RWPE2 (cell line): ENCODE measurements at regions not wholly inside any gene's neighbourhood (a gene's known extent, or its start where the extent isn't known, plus 50 kb on each side); places are given as distances from the start of the nearest gene placed in this dataset.

Experiments used
- ATAC-seq: fragments of 200-7000 bp; cut with Tn5 transposase; 3 replicates; pipeline ENCODE4 v1.9.1; 2021; ENCODE audit warnings: low read depth
- DNase-seq: peaks from one replicate; pipeline ENCODE4 v3.0.0-alpha.2; 2020; ENCODE audit warnings: low spot score
- H3K27ac ChIP-seq: fragments of 450-650 bp; 2 replicates; pipeline ENCODE4 v1.5.1; 2017; ENCODE audit warnings: mild to moderate bottlenecking; ENCODE audit not compliant: poor library complexity, severe bottlenecking
- H3K27me3 ChIP-seq: fragments of 250-450 bp; sonication (Bioruptor Pico); 2 replicates; pipeline ENCODE4 v1.5.1; 2021; ENCODE audit warnings: mild to moderate bottlenecking, moderate library complexity; ENCODE audit not compliant: insufficient read depth, poor library complexity, severe bottlenecking
- H3K36me3 ChIP-seq: fragments of 250-450 bp; sonication (Bioruptor Pico); 2 replicates; pipeline ENCODE4 v1.5.1; 2020; ENCODE audit warnings: low read depth, mild to moderate bottlenecking, moderate library complexity
- H3K4me1 ChIP-seq: fragments of 250-450 bp; sonication (Bioruptor Pico); 2 replicates; pipeline ENCODE4 v1.5.1; 2021; ENCODE audit warnings: mild to moderate bottlenecking, moderate library complexity; ENCODE audit not compliant: insufficient read depth, poor library complexity, severe bottlenecking
- H3K4me3 ChIP-seq: fragments of 250-450 bp; sonication (Bioruptor Pico); 2 replicates; pipeline ENCODE4 v1.5.1; 2021; ENCODE audit warnings: mild to moderate bottlenecking, moderate library complexity; ENCODE audit not compliant: severe bottlenecking
- H3K9me3 ChIP-seq: fragments of 250-450 bp; sonication (Bioruptor Pico); 2 replicates; pipeline ENCODE4 v1.5.1; 2021; ENCODE audit warnings: mild to moderate bottlenecking, moderate library complexity; ENCODE audit not compliant: severe bottlenecking
- CTCF ChIP-seq: fragments of 450-650 bp; IDR thresholded peaks from one replicate; pipeline ENCODE4 v1.5.1; 2017; ENCODE audit warnings: mild to moderate bottlenecking, moderate library complexity; ENCODE audit not compliant: poor library complexity, severe bottlenecking

GRCh38 chr5:23257656-23258055, 249.8 kb upstream of the PRDM9 start:
- no peak overlapping the region for H3K27ac ChIP-seq
- no peaks in the 10 kb centered on the region for H3K27me3 ChIP-seq
- H3K4me3 ChIP-seq: no peak overlapping the region
- no peak for DNase-seq
- no peaks in the 10 kb centered on the region for H3K36me3 ChIP-seq
- H3K9me3 ChIP-seq: no peaks in the 10 kb centered on the region
- peak; percentile 46; the same call in 1 of the 3 replicates for ATAC-seq
- TF ChIP-seq CTCF: no peak
- H3K4me1 ChIP-seq: no peaks in the 10 kb centered on the region

- Histone ChIP-seq H3K9me3 (no peaks in the 10 kb centered on the region), H3K27ac (no peak overlapping the region), H3K36me3 (no peaks in the 10 kb centered on the region), H3K27me3 (no peaks in the 10 kb centered on the region), H3K4me3 (no peak overlapping the region), H3K4me1 (peaks cover under 1% of the 10 kb centered on the region)
- no peak for TF ChIP-seq CTCF
- ATAC-seq (no peak), DNase-seq (no peak)
Measured at GRCh38 chr5:23253621-23254198, 253.7 kb upstream of the PRDM9 start.

GRCh38 chr5:23242891-23243290, 264.5 kb upstream of the PRDM9 start:
- no peak for DNase-seq
- ATAC-seq: no peak

GRCh38 chr5:23235246-23235645, 272.2 kb upstream of the PRDM9 start:
- Histone ChIP-seq H3K9me3 (no peaks in the 10 kb centered on the region), H3K27ac (no peak overlapping the region)
- TF ChIP-seq CTCF: no peak

More at GRCh38 chr5:23242891-23243290, 264.5 kb upstream of the PRDM9 start:
- no peaks in the 10 kb centered on the region for H3K4me1 ChIP-seq
- H3K4me3 ChIP-seq: no peak overlapping the region
- no peaks in the 10 kb centered on the region for H3K9me3 ChIP-seq
- H3K36me3 ChIP-seq: no peaks in the 10 kb centered on the region
- H3K27ac ChIP-seq: no peak overlapping the region
- TF ChIP-seq CTCF: no peak
- H3K27me3 ChIP-seq: no peaks in the 10 kb centered on the region

GRCh38 chr5:23234197-23234596, 273.2 kb upstream of the PRDM9 start:
- Histone ChIP-seq H3K27me3 (no peaks in the 10 kb centered on the region), H3K4me1 (peaks cover 4% of the 10 kb centered on the region), H3K36me3 (no peaks in the 10 kb centered on the region), H3K9me3 (no peaks in the 10 kb centered on the region), H3K27ac (no peak overlapping the region), H3K4me3 (no peak overlapping the region)
- TF ChIP-seq CTCF: no peak
- DNase-seq (no peak), ATAC-seq (no peak)

More at GRCh38 chr5:23235246-23235645, 272.2 kb upstream of the PRDM9 start:
- H3K27me3 ChIP-seq: no peaks in the 10 kb centered on the region
- DNase-seq: no peak
- peak; percentile 63 for ATAC-seq
- H3K4me3 ChIP-seq: no peak overlapping the region
- H3K4me1 ChIP-seq: peaks cover 4% of the 10 kb centered on the region
- H3K36me3 ChIP-seq: no peaks in the 10 kb centered on the region
